A549 (cell line): ENCODE measurements at regions not wholly inside any gene's neighbourhood (a gene's known extent, or its start where the extent isn't known, plus 50 kb on each side); places are given as distances from the start of the nearest gene placed in this dataset.

Experiments used
- ATAC-seq, 2 experiments: fragments of 200-7000 bp in 1 of 2; fragments of >200 bp in 1 of 2; cut with Nextera tagmentation in 1 of 2; cut with Tn5 transposase in 1 of 2; 3 replicates each; pipeline versions ENCODE4 v1.8.0 to v1.9.1; 2018 to 2020; ENCODE audit warnings: mild to moderate bottlenecking in 1 of 2, moderate library complexity in 1 of 2
- CTCF ChIA-PET: fragments of 300-600 bp; sonication (Branson Sonifier 250); formaldehyde crosslinking; extraction: SDS; loops from one replicate; lab custom pipeline; 2021; ENCODE audit warnings: antibody characterized with exemption, inconsistent platforms; lab: Yijun Ruan, JAX
- POLR2A ChIA-PET: fragments of 350-600 bp; formaldehyde crosslinking; extraction: SDS; loops from one replicate; lab custom pipeline; 2021; ENCODE audit warnings: antibody characterized with exemption, inconsistent platforms; lab: Yijun Ruan, JAX
- DNase-seq, 2 experiments: peaks; one replicate each; pipeline versions ENCODE4 v3.0.0 to v3.0.0-alpha.2; 2011 to 2016; ENCODE audit warnings: low read depth in 1 of 2, low spot score in 1 of 2
- FAIRE-seq: peaks from 2 replicates; lab custom pipeline; 2011; peaks lifted over from hg19 to GRCh38; lab: Jason Lieb, UNC
- H3K27ac ChIP-seq, 2 experiments: fragments of >200 bp; sonication (Bioruptor Twin); formaldehyde crosslinking; 3 replicates each; pipeline ENCODE4 v1.5.1; 2016 to 2017
- H3K4me1 ChIP-seq: fragments of >200 bp; sonication (Bioruptor Twin); formaldehyde crosslinking; 3 replicates; pipeline ENCODE4 v1.6.1; 2016
- H3K4me2 ChIP-seq: fragments of >200 bp; sonication (Bioruptor Twin); formaldehyde crosslinking; 3 replicates; pipeline ENCODE4 v1.6.1; 2016
- H3K4me3 ChIP-seq: fragments of >200 bp; sonication (Bioruptor Twin); formaldehyde crosslinking; 3 replicates; pipeline ENCODE4 v1.5.1; 2016
- H3K9me3 ChIP-seq: fragments of >200 bp; sonication (Bioruptor Twin); formaldehyde crosslinking; 3 replicates; pipeline ENCODE4 v1.6.1; 2016
- CHD4 ChIP-seq: fragments of 200-600 bp; sonication (generic); IDR thresholded peaks from 2 replicates; pipeline ENCODE4 v1.6.1; 2016; ENCODE audit warnings: antibody characterized with exemption, mild to moderate bottlenecking, borderline replicate concordance
- ESRRA ChIP-seq: fragments of 150-350 bp; IDR thresholded peaks from 2 replicates; pipeline ENCODE4 v1.6.1; 2014; ENCODE audit warnings: mild to moderate bottlenecking, low read length, borderline replicate concordance
- FOSB ChIP-seq: fragments of 250-450 bp; sonication (Bioruptor Pico); IDR thresholded peaks from 2 replicates; pipeline ENCODE4 v1.5.0; 2020; ENCODE audit warnings: mild to moderate bottlenecking, moderate library complexity
- GATA3 ChIP-seq: IDR thresholded peaks from 2 replicates; pipeline ENCODE4 v1.6.1; 2012; ENCODE audit warnings: borderline replicate concordance
- HOXA7 ChIP-seq: fragments of 250-450 bp; sonication (Bioruptor Pico); IDR thresholded peaks from 2 replicates; pipeline ENCODE4 v1.5.0; 2020; ENCODE audit warnings: mild to moderate bottlenecking, moderate library complexity
- JUNB ChIP-seq: fragments of >200 bp; sonication (Bioruptor Twin); formaldehyde crosslinking; IDR thresholded peaks from 2 replicates; pipeline ENCODE4 v1.6.1; 2016
- KDM1A ChIP-seq: fragments of 200-600 bp; sonication (generic); IDR thresholded peaks from 2 replicates; pipeline ENCODE4 v1.6.1; 2016; ENCODE audit warnings: low read depth, mild to moderate bottlenecking
- MAFK ChIP-seq: fragments of 450-650 bp; IDR thresholded peaks from 2 replicates; pipeline ENCODE4 v1.6.1; 2014; ENCODE audit not compliant: partially characterized antibody
- MAZ ChIP-seq: fragments of 150-350 bp; IDR thresholded peaks from 2 replicates; pipeline ENCODE4 v1.6.1; 2014; ENCODE audit warnings: antibody characterized with exemption, low read depth, low read length, borderline replicate concordance
- MYC ChIP-seq: IDR thresholded peaks from 2 replicates; pipeline ENCODE4 v1.6.1; 2012; ENCODE audit warnings: mild to moderate bottlenecking, inconsistent platforms, low read length, improper control_type of control experiment, borderline replicate concordance
- NFE2L2 ChIP-seq: fragments of 150-350 bp; conservative IDR thresholded peaks from 2 replicates; pipeline ENCODE4 v1.6.1; 2014; ENCODE audit warnings: low read length
- RCOR1 ChIP-seq: fragments of 150-350 bp; IDR thresholded peaks from 2 replicates; pipeline ENCODE4 v1.6.1; 2014; ENCODE audit warnings: antibody characterized with exemption, low read length, low read depth
- RFX5 ChIP-seq: fragments of 450-650 bp; IDR thresholded peaks from 2 replicates; pipeline ENCODE4 v1.7.1; 2014; ENCODE audit warnings: antibody characterized with exemption, mild to moderate bottlenecking, moderate library complexity
- RNF2 ChIP-seq: fragments of 200-600 bp; sonication (generic); IDR thresholded peaks from 2 replicates; pipeline ENCODE4 v1.6.1; 2016; ENCODE audit warnings: low read depth, mild to moderate bottlenecking, antibody characterized with exemption, moderate library complexity, borderline replicate concordance
- SMC3 ChIP-seq: fragments of >200 bp; sonication (Bioruptor Twin); formaldehyde crosslinking; IDR thresholded peaks from 3 replicates; pipeline ENCODE4 v1.6.1; 2018; ENCODE audit warnings: inconsistent platforms
- TP53 ChIP-seq: fragments of 250-450 bp; sonication (Bioruptor Pico); IDR thresholded peaks from 2 replicates; pipeline ENCODE4 v1.5.0; 2021; ENCODE audit warnings: mild to moderate bottlenecking, moderate library complexity
- WGBS: methylation state at CpG from one replicate; pipeline ENCODE4 v1.1.6; 2017; ENCODE audit errors: missing lambda C conversion rate; 5-methylcytosine and 5-hydroxymethylcytosine counted together
- TF ChIP-seq, protein P1 (sequence below): fragments of 150-350 bp; IDR thresholded peaks from 2 replicates; pipeline ENCODE4 v1.6.1; 2014; ENCODE audit warnings: low read depth, mild to moderate bottlenecking, low read length
- TF ChIP-seq, protein P2 (sequence below): fragments of >200 bp; sonication (Bioruptor Twin); formaldehyde crosslinking; IDR thresholded peaks from 3 replicates; pipeline ENCODE4 v1.6.1; 2016

DNA sequence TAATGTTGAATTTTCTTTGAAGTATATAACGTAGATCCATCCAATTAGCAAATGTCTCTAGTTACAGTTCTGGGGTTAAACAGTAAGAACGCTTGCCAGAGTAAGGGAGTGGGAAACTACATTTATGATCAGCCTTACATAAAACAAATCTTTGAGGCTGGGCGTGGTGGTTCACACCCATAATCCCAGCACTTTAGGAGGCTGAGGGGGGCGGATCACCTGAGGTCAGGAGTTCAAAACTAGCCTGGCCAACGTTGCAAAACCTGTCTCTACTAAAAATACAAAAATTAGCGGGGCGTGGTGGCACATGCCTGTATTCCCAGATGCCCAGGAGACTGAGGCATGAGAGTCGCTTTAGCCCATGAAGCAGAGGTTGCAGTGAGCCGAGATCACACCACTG is 50.1 kb upstream of the GATM start:
- ATAC-seq (no peak), FAIRE-seq (no peak), DNase-seq (no peak)
- POLR2A ChIA-PET = no interaction called here
- TF ChIP-seq RCOR1 = no peak
- no peak for TF ChIP-seq KDM1A
- TF ChIP-seq MAFK = no peak
- TF ChIP-seq ESRRA = no peak
- TF ChIP-seq NFE2L2 = no peak
- no peak for TF ChIP-seq JUNB
- no peak for TF ChIP-seq CHD4
- no peak for TF ChIP-seq MYC
- no peak for TF ChIP-seq FOSB (CRISPR knock-in tag)
- no peak for TF ChIP-seq SMC3
- TF ChIP-seq RNF2 = no peak
- TF ChIP-seq, protein P1, sequence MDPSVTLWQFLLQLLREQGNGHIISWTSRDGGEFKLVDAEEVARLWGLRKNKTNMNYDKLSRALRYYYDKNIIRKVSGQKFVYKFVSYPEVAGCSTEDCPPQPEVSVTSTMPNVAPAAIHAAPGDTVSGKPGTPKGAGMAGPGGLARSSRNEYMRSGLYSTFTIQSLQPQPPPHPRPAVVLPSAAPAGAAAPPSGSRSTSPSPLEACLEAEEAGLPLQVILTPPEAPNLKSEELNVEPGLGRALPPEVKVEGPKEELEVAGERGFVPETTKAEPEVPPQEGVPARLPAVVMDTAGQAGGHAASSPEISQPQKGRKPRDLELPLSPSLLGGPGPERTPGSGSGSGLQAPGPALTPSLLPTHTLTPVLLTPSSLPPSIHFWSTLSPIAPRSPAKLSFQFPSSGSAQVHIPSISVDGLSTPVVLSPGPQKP = no peak
- TF ChIP-seq, protein P2, sequence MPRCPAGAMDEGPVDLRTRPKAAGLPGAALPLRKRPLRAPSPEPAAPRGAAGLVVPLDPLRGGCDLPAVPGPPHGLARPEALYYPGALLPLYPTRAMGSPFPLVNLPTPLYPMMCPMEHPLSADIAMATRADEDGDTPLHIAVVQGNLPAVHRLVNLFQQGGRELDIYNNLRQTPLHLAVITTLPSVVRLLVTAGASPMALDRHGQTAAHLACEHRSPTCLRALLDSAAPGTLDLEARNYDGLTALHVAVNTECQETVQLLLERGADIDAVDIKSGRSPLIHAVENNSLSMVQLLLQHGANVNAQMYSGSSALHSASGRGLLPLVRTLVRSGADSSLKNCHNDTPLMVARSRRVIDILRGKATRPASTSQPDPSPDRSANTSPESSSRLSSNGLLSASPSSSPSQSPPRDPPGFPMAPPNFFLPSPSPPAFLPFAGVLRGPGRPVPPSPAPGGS = no peak
- no peak for TF ChIP-seq TP53 (CRISPR knock-in tag)
- no peak for TF ChIP-seq RFX5
- no peak for TF ChIP-seq HOXA7 (CRISPR knock-in tag)
- no peak for TF ChIP-seq GATA3
- TF ChIP-seq MAZ = no peak
- no peaks in the 10 kb centered on the region for H3K9me3 ChIP-seq
- CTCF ChIA-PET = interaction anchor here (0.7 to 3.4 kb wide), 6 partner anchors 10 to 255 kb away, joined by 3 to 120 read pairs (median 3); no protein-coding TSS in a partner anchor
- H3K4me1 ChIP-seq = 0 out of 3 replicates have a peak, but pooled peaks cover 4% of the 10 kb centered on the region
- no peak overlapping the region for H3K27ac ChIP-seq
- no peak overlapping the region for H3K4me2 ChIP-seq
- H3K4me3 ChIP-seq = no peak overlapping the region
- WGBS = 53% methylated on average over 9 of the region's 9 CpGs
